GM19455 (cell line): ENCODE measurements at regions not wholly inside any gene's neighbourhood (a gene's known extent, or its start where the extent isn't known, plus 50 kb on each side); places are given as distances from the start of the nearest gene placed in this dataset.
"Not testable (repeated sequence)": the region's sequence is repeated elsewhere in the genome, so short reads cannot be mapped to it uniquely, and the experiment has no call there.

Experiments
- ATAC-seq: cut with Tn5 transposase; IDR thresholded peaks from one replicate; pipeline ENCODE4 v1.9.1; 2021; ENCODE audit not compliant: unreplicated experiment

DNA sequence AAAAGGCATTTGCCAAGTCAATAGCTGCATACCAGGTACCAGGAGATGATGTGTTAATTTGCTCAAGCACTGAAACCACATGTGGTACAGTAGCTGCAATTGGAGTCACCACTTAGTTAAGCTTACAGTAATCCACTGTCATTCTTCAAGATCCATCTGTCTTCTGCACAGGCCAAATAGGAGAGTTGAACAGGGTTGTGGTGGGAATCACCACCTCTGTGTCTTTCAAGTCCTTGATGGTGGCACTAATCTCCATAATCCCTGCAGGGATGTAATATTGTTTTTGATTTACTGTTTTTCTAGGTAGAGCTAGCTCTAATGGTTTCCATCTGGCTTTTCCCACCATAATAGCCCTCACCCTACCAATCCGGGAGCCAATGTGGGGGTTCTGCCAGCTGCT is 91.9 kb downstream of the FCRL5 start:
- ATAC-seq = no peak

DNA sequence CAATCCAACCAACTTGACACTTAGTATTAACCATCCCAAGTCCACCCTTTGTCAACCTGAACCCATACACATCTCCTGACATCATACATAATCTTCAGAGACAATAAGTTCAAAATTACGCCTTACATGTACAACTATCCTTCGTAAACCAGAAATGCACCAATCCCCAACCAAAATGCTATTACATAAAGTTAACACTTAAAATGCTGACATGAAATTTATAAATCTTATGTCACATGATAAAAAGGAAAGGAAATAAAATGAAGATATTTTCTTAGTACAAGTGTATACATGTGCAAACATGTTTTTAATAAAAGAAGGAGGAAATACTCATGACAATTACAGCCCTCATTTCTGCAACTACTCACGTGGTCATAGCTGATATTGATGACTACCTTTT is 95.0 kb downstream of the FCRL5 start:
- ATAC-seq = no peak

DNA sequence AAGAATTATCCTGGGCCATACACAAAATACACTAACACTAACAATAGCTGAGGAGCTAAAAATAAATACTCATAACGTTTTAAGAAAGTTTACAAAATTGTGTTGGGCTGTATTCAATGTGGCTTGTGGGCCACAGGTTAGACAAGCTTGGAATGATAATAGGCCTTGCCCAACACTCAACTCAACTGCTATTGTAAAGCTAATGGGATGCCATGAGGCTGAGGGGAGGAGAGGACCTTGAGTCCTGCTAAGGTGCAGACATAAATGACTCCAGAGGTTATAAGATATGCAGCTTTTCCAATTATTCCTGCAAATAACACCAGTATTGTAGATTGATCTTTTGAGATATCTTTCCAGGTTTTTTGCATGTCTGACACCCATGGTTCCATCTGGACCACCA is 97.0 kb downstream of the FCRL5 start:
- no peak for ATAC-seq

DNA sequence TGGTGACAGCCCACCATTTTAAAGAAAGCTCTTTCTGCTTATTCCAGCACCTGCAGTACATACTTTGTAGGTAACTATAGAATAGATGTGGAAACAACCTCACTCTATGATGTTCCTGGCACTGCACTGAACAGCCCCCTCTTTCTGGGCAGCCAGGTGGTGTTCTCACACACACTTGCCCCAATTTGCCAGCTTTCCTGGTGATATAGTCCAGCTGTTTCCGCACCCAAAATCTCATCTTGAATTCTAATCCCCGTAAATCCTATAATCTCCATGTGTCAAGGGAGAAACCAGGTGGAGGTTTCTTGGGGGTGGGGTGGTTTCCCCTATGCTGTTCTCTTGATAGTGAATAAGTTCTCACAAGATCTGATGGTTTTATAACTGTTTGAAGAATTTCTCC is 102.2 kb downstream of the FCRL5 start:
- ATAC-seq = no peak

DNA sequence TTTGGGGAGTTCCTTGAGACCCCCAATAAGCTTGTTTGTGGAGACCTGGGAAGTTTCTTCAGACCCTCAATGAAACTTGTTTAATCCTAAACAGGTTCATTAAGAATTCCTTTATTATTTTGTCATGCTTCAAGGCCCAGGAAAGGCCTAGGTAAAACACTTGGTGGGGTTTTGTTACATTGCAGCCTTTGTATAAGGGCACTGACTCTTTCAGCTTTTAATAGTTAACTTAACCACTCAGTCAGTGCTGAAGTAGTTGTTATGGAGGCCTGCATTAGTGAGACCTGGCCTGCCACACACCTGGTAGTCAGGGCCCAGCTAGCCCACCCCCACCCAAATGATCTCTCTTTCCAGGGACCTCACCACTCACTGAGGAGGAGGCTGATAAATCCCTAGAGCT is 103.7 kb downstream of the FCRL5 start:
- ATAC-seq = no peak

DNA sequence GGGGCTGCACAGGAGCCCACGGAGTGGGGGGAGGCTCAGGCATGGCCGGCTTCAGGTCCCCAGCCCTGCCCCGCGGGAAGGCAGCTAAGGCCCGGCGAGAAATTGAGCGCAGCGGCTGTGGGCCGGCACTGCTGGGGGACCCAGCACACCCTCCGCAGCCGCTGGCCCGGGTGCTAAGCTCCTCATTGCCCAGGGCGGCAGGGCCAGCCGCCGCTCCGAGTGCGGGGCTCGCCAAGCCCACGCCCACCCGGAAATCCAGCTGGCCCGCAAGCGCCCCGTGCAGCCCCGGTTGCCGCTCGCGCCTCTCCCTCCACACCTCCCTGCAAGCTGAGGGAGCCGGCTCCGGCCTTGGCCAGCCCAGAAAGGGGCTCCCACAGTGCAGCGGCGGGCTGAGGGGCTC is 106.0 kb downstream of the FCRL5 start:
- not testable (repeated sequence) for ATAC-seq

GRCh38 chr1:157445616-157446140 is 106.6 kb downstream of the FCRL5 start:
- ATAC-seq = not testable (repeated sequence)

- ATAC-seq = no peak
These were observed 110.2 kb downstream of the FCRL5 start for GRCh38 chr1:157442065-157442464.

- no peak for ATAC-seq
These were observed 112.9 kb downstream of the FCRL5 start for GRCh38 chr1:157439302-157439954.

- no peak for ATAC-seq
These were observed 113.7 kb downstream of the FCRL5 start for GRCh38 chr1:157438613-157439012.

DNA sequence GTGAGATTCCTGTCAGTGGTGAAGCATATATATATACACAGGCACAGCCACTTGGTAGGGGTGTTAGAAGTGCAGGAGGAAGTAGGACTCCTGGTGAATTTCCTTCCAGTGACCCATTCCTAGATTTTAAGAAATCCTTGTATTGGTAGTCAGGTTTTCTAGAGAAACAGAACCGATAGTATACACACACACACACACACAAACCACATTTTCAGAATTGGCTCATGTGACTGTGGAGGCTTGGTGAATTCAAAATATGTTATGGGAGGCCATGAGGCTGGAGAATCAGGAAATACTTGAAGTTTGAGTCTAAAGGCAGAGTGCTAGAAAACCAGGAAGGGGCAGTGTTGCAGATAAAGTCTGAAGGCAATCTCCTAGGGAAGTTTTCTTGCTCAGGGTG is 114.2 kb downstream of the FCRL5 start:
- ATAC-seq = no peak

GRCh38 chr1:157437296-157437695 is 115.0 kb downstream of the FCRL5 start:
- ATAC-seq = no peak

GRCh38 chr1:157431751-157432150 is 120.6 kb downstream of the FCRL5 start:
- no peak for ATAC-seq

- no peak for ATAC-seq
These were observed 122.6 kb downstream of the FCRL5 start for GRCh38 chr1:157429601-157430240.

GRCh38 chr1:157423764-157424163 is 128.6 kb downstream of the FCRL5 start:
- ATAC-seq = not testable (repeated sequence)

- ATAC-seq = no peak
These were observed 132.3 kb downstream of the FCRL5 start for GRCh38 chr1:157419845-157420542.

GRCh38 chr1:157418659-157419058 is 133.7 kb downstream of the FCRL5 start:
- ATAC-seq = no peak

DNA sequence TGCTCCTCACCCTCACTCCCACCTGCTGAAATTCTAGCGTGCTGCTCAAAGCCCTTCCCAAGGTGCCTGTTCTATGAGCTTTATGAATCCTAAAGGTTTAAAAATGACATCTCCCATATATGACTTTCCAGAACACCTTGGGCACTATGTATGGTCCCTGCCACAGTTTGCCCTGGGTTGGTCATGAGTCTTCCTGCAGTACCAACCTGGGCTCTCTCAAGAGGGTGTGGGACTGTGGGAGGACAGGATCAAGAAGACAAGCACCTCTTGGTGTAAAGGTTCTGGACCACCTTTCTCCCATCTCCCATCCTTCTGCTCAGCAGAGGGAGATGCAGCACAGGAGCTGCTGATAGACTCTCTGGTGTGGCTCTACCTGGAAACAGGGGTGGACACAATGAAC is 134.1 kb downstream of the FCRL5 start:
- no peak for ATAC-seq

GRCh38 chr1:157415661-157416060 is 136.7 kb downstream of the FCRL5 start:
- no peak for ATAC-seq

DNA sequence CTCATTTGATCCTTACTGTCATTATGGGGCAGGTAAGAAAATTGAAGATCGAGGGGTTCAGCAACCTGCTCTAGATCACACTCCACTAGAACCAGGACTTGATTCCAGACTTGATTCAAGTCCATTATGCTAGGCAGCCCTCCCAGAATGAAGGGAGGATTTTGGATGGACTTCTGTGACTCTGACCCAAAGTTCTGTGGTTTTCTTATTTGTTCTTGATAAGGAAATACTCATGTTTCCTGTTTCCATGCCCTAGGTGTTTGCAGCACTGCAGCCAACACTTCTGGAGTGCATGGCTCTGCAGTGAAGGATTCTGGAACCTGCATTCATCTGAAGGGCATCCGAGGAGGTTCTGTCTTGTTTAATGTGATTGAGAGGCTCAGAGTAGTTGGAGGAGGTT is 140.0 kb downstream of the FCRL5 start:
- no peak for ATAC-seq

- ATAC-seq = no peak
These were observed 140.5 kb downstream of the FCRL5 start for GRCh38 chr1:157411769-157412168.

DNA sequence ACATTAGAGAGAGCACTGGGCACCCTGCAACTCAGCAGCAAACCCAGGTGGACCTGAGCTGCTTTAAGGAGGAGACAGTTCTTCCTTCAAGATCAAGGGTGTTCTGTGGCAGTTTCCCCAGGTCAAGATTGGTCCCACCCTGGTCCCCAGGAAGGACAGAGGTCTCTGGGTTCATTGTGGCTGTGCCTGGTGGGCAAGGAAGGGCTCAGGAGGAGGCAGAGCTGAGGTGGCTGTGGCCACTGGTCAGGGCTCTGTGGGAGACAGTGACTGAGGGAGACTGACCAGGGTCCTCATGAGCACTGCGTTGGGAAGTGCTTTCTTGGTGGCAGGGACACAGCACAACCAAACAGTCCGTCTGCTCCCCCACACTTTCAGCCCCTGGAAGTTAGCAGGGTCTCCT is 141.3 kb downstream of the FCRL5 start:
- ATAC-seq = no peak
